Smooth muscle cell (in vitro differentiated cells): ENCODE measurements at regions not wholly inside any gene's neighbourhood (a gene's known extent, or its start where the extent isn't known, plus 50 kb on each side); places are given as distances from the start of the nearest gene placed in this dataset.
A peak's percentile ranks its signal among the peaks of the same experiment; 100 is the strongest.

ENCODE experiments used
- DNase-seq: peaks from one replicate; lab custom pipeline; 2025; ENCODE audit not compliant: unreplicated experiment; lab: John Stamatoyannopoulos, UW
- H2AFZ ChIP-seq: fragments of 200-600 bp; sonication (generic); 2 replicates; pipeline ENCODE4 v1.6.0; 2016; ENCODE audit warnings: antibody characterized with exemption, low read depth, mild to moderate bottlenecking
- H3F3A ChIP-seq: fragments of 200-600 bp; sonication (generic); 2 replicates; pipeline ENCODE4 v1.6.0; 2017; ENCODE audit warnings: antibody characterized with exemption, low read depth
- H3K27ac ChIP-seq: fragments of 200-600 bp; sonication (generic); 2 replicates; pipeline ENCODE4 v1.5.1; 2016; ENCODE audit warnings: low read depth, mild to moderate bottlenecking
- H3K27me3 ChIP-seq: fragments of 200-600 bp; sonication (generic); 2 replicates; pipeline ENCODE4 v1.6.1; 2016; ENCODE audit warnings: low read depth, mild to moderate bottlenecking
- H3K36me3 ChIP-seq: fragments of 200-600 bp; sonication (generic); 2 replicates; pipeline ENCODE4 v1.5.1; 2016; ENCODE audit warnings: low read depth
- H3K4me1 ChIP-seq: fragments of 200-600 bp; sonication (generic); 2 replicates; pipeline ENCODE4 v1.5.1; 2016; ENCODE audit warnings: low read depth
- H3K4me2 ChIP-seq: fragments of 200-600 bp; sonication (generic); 2 replicates; pipeline ENCODE4 v1.6.0; 2016; ENCODE audit warnings: mild to moderate bottlenecking
- H3K4me3 ChIP-seq: fragments of 200-600 bp; sonication (generic); 2 replicates; pipeline ENCODE4 v1.5.1; 2016; ENCODE audit warnings: mild to moderate bottlenecking
- H3K79me2 ChIP-seq: fragments of 200-600 bp; sonication (generic); 2 replicates; pipeline ENCODE4 v1.6.0; 2016; ENCODE audit warnings: low read depth, mild to moderate bottlenecking
- H3K9ac ChIP-seq: fragments of 200-600 bp; sonication (generic); 2 replicates; pipeline ENCODE4 v1.6.0; 2016; ENCODE audit warnings: low read depth
- H3K9me3 ChIP-seq: fragments of 200-600 bp; sonication (generic); replicated peaks from 2 replicates; pipeline ENCODE4 v1.5.1; 2016; ENCODE audit warnings: low read depth
- H4K20me1 ChIP-seq: fragments of 200-600 bp; sonication (generic); 2 replicates; pipeline ENCODE4 v1.6.0; 2016; ENCODE audit warnings: low read depth
- CTCF ChIP-seq: fragments of 200-600 bp; sonication (generic); IDR thresholded peaks from 2 replicates; pipeline ENCODE4 v1.5.1; 2017; ENCODE audit warnings: borderline replicate concordance, mild to moderate bottlenecking, antibody characterized with exemption; ENCODE audit not compliant: insufficient read depth, poor library complexity, severe bottlenecking
- WGBS: methylation state at CpG from one replicate; pipeline ENCODE4 v1.1.7; 2016; ENCODE audit warnings: low lambda C conversion rate; 5-methylcytosine and 5-hydroxymethylcytosine counted together

DNA sequence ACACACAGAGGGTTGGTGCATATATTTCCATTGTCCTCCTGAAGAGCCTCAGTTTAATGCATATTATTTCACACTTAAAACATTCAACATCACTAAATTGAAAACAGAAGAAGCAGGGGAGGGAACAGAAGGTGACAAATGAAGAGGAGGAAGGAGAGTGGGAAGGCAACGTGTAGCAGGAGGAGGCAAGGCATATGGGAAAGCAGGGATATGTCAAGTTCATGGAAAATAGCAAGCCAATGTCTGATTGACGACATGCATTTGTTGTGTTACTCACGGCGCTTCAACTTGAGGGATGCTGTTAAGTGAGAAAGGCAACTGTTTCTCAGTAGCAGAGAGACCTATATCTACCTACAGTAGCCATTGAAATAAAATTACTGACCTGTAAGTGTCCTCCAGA lies 154.5 kb downstream of the NSUN3 start:
- WGBS, result 84% methylated on average over 4 of the region's 4 CpGs

DNA sequence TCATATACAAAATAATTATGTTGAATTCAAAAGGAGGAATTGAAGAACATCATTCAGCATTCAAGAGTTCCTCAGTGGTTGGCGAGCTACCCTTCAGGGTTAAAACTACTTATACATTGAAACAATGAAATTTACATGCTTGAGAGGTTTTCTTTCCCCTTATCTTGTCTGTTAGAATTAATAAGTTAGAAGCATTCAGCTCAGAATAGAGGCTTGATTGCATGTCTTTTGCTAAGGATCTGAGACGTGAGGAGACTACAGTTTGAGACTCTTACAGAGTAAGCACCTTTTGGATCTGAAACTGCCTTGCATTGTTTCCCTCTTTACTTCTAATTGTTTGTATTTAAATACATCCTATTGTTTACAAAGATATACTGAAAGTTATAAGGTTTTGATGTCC lies 157.6 kb downstream of the NSUN3 start:
- Histone ChIP-seq H3K9me3 (no peaks in the 10 kb centered on the region), H3K27ac (no peak overlapping the region), H3K4me1 (peaks cover 2% of the 10 kb centered on the region), H4K20me1 (no peaks in the 10 kb centered on the region), H3F3A (no peaks in the 10 kb centered on the region), H3K36me3 (no peaks in the 10 kb centered on the region), H2AFZ (no peak overlapping the region), H3K9ac (no peak overlapping the region), H3K79me2 (no peaks in the 10 kb centered on the region), H3K4me3 (no peak overlapping the region), H3K4me2 (no peak overlapping the region), H3K27me3 (no peaks in the 10 kb centered on the region)
- WGBS, result 93% methylated on average over 2 of the region's 2 CpGs
- DNase-seq, result no peak
- no peak for TF ChIP-seq CTCF

More for the DNA sequence above, 154.5 kb downstream of the NSUN3 start:
- Histone ChIP-seq H3K4me2 (no peak overlapping the region), H3K27me3 (no peaks in the 10 kb centered on the region), H3K4me3 (no peak overlapping the region), H3F3A (no peaks in the 10 kb centered on the region), H4K20me1 (no peaks in the 10 kb centered on the region), H2AFZ (no peak overlapping the region), H3K36me3 (no peaks in the 10 kb centered on the region), H3K27ac (no peak overlapping the region), H3K4me1 (no peaks in the 10 kb centered on the region), H3K79me2 (no peaks in the 10 kb centered on the region), H3K9ac (no peak overlapping the region), H3K9me3 (no peaks in the 10 kb centered on the region)
- TF ChIP-seq CTCF, result no peak
- DNase-seq, result no peak

DNA sequence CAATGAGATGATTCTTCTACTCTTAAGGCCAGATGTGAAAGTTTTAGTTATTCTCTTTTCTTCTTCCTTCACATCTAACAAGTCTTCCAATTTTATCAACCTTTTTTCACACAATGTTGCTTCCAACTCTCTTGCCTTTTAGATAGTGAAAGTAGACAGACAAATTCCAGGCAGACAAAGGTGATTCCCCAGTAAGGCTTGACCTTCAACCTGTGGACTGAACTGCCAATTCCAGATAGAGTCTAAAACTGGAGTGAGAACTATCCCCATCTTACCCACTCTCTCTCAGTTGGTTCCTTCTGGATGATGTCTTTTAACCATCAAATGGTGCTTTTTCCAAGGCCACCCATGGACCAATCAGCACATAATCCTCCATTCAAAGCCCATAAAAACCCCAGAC lies 159.0 kb downstream of the NSUN3 start:
- no peaks in the 10 kb centered on the region for H3K36me3 ChIP-seq
- no peak overlapping the region for H3K4me3 ChIP-seq
- H3F3A ChIP-seq, result no peaks in the 10 kb centered on the region
- no peaks in the 10 kb centered on the region for H3K9me3 ChIP-seq
- H3K27me3 ChIP-seq, result no peaks in the 10 kb centered on the region
- DNase-seq, result no peak
- H3K4me1 ChIP-seq, result peaks cover 6% of the 10 kb centered on the region
- no peak for TF ChIP-seq CTCF
- no peaks in the 10 kb centered on the region for H3K79me2 ChIP-seq
- no peak overlapping the region for H3K4me2 ChIP-seq
- H4K20me1 ChIP-seq, result no peaks in the 10 kb centered on the region
- no peak overlapping the region for H3K27ac ChIP-seq
- no peak overlapping the region for H3K9ac ChIP-seq
- no peak overlapping the region for H2AFZ ChIP-seq

- Histone ChIP-seq H4K20me1 (no peaks in the 10 kb centered on the region), H3K9me3 (no peaks in the 10 kb centered on the region), H3K4me2 (peak overlapping the region; percentile 45), H3F3A (no peaks in the 10 kb centered on the region), H3K36me3 (no peaks in the 10 kb centered on the region), H3K27ac (peak overlapping the region; percentile 83), H2AFZ (peak overlapping the region; percentile 14), H3K79me2 (no peaks in the 10 kb centered on the region), H3K4me3 (no peak overlapping the region), H3K27me3 (no peaks in the 10 kb centered on the region), H3K9ac (peak overlapping the region; percentile 44), H3K4me1 (peaks cover 6% of the 10 kb centered on the region)
- no peak for TF ChIP-seq CTCF
- WGBS, result 71% methylated on average over 5 of the region's 5 CpGs
- DNase-seq, result no peak
Observed at GRCh38 chr3:94225148-94225865, 162.4 kb downstream of the NSUN3 start.
